ENCODE measurements at regions not wholly inside any gene's neighbourhood (a gene's known extent, or its start where the extent isn't known, plus 50 kb on each side); places are given as distances from the start of the nearest gene placed in this dataset.

GRCh38 chr3:84236261-84236660 is 722.5 kb upstream of the CADM2 start:
- no peak for TF ChIP-seq CTCF (IDR thresholded peaks at IDR 0.05)
- TF ChIP-seq POLR2A (IDR thresholded peaks at IDR 0.05): no peak
